Suprapubic skin (tissue), 4 donors: ENCODE measurements at regions not wholly inside any gene's neighbourhood (a gene's known extent, or its start where the extent isn't known, plus 50 kb on each side); places are given as distances from the start of the nearest gene placed in this dataset.

Experiments used
- DNase-seq, 2 donors: peaks; one replicate each; pipeline ENCODE4 v3.0.0-alpha.2; 2019; ENCODE audit warnings: low spot score in 2 of 2
- H3K27ac ChIP-seq: fragments of 200-600 bp; sonication (generic); one replicate; pipeline ENCODE4 v1.5.1; 2019
- H3K27me3 ChIP-seq: fragments of 200-600 bp; sonication (generic); one replicate; pipeline ENCODE4 v1.5.1; 2019
- H3K36me3 ChIP-seq: fragments of 200-600 bp; sonication (generic); one replicate; pipeline ENCODE4 v1.5.1; 2019
- H3K4me1 ChIP-seq: fragments of 200-600 bp; sonication (generic); one replicate; pipeline ENCODE4 v1.5.1; 2019
- H3K4me3 ChIP-seq: fragments of 200-600 bp; sonication (generic); one replicate; pipeline ENCODE4 v1.5.1; 2019; ENCODE audit warnings: mild to moderate bottlenecking
- H3K9me3 ChIP-seq: fragments of 200-600 bp; sonication (generic); one replicate; pipeline ENCODE4 v1.5.1; 2019
- CTCF ChIP-seq, 2 donors: fragments of 200-600 bp in 1 of 2; fragments of 450-650 bp in 1 of 2; sonication (generic) in 1 of 2; IDR thresholded peaks; one replicate each; pipeline ENCODE4 v1.5.1; 2016 to 2019; ENCODE audit warnings: antibody characterized with exemption in 2 of 2, mild to moderate bottlenecking in 1 of 2, moderate library complexity in 1 of 2
- EP300 ChIP-seq: sonication (generic); formaldehyde crosslinking; IDR thresholded peaks from one replicate; pipeline ENCODE4 v1.6.1; 2017; ENCODE audit warnings: antibody characterized with exemption
- POLR2A ChIP-seq, 2 donors: fragments of 450-650 bp; IDR thresholded peaks; one replicate each; pipeline ENCODE4 v1.6.1; 2017; ENCODE audit warnings: antibody characterized with exemption in 2 of 2, mild to moderate bottlenecking in 2 of 2, moderate library complexity in 2 of 2
- POLR2AphosphoS5 ChIP-seq, 3 donors: sonication (generic); formaldehyde crosslinking; IDR thresholded peaks; one replicate each; pipeline ENCODE4 v1.6.1; 2017; ENCODE audit warnings: antibody characterized with exemption in 3 of 3
- WGBS: methylation state at CpG from one replicate; pipeline ENCODE4 v1.1.5; 2018; 5-methylcytosine and 5-hydroxymethylcytosine counted together

DNA sequence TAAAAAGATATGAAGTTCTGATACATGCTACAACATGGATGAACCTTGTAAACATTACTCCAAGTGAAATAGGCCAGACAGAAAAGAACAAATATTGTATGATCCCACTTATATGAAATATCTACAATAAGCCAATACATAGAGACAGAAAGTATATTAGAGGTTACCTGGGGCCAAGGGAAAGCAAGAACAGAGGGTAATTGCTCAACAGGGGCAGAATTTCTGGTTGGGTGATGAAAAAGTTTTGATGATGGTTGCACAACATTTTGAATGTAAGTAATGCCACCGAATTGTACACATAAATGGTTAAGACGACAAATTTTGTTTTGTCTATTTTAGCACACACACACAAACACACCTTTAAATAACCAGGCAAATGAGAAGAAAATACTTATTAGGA is 268.4 kb downstream of the FOXO1 start:
- no peak overlapping the region for H3K4me3 ChIP-seq
- H3K4me1 ChIP-seq = peaks cover 14% of the 10 kb centered on the region
- no peaks in the 10 kb centered on the region for H3K36me3 ChIP-seq
- DNase-seq = no peak
- TF ChIP-seq EP300 = no peak
- TF ChIP-seq POLR2AphosphoS5 (IDR thresholded peaks at IDR 0.05) = no peak
- TF ChIP-seq CTCF (IDR thresholded peaks at IDR 0.05) = no peak
- no peak for TF ChIP-seq POLR2A (IDR thresholded peaks at IDR 0.05)
- H3K27ac ChIP-seq = no peak overlapping the region
- no peaks in the 10 kb centered on the region for H3K9me3 ChIP-seq
- WGBS = 82% methylated on average over 2 of the region's 2 CpGs
- no peaks in the 10 kb centered on the region for H3K27me3 ChIP-seq

DNA sequence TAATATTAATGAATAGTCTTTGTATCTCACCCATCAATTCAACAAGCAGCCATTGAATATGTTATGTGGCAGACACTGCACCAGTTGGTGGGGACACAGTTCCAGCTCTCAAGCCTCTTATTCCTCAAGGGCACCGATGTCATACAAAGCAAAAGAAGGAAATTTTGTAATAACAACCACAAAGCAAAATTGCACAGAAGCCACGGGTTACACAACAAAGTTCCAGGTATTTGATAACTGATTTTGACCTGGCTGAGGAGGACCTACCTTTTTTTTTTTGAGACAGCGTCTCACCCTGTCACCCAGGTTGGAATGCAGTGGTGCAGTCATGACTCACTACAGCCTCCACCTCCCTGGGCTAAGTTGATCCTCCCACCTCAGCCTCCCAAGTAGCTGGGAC is 266.7 kb downstream of the FOXO1 start:
- TF ChIP-seq POLR2AphosphoS5 (IDR thresholded peaks at IDR 0.05) = no peak
- no peak for TF ChIP-seq EP300
- no peak for TF ChIP-seq POLR2A (IDR thresholded peaks at IDR 0.05)
- TF ChIP-seq CTCF (IDR thresholded peaks at IDR 0.05) = no peak
- no peak for DNase-seq
- H3K4me3 ChIP-seq = no peak overlapping the region
- H3K9me3 ChIP-seq = no peaks in the 10 kb centered on the region
- WGBS = 90% methylated on average over 3 of the region's 3 CpGs
- no peaks in the 10 kb centered on the region for H3K36me3 ChIP-seq
- no peaks in the 10 kb centered on the region for H3K27me3 ChIP-seq
- H3K4me1 ChIP-seq = peaks cover 20% of the 10 kb centered on the region
- no peak overlapping the region for H3K27ac ChIP-seq

DNA sequence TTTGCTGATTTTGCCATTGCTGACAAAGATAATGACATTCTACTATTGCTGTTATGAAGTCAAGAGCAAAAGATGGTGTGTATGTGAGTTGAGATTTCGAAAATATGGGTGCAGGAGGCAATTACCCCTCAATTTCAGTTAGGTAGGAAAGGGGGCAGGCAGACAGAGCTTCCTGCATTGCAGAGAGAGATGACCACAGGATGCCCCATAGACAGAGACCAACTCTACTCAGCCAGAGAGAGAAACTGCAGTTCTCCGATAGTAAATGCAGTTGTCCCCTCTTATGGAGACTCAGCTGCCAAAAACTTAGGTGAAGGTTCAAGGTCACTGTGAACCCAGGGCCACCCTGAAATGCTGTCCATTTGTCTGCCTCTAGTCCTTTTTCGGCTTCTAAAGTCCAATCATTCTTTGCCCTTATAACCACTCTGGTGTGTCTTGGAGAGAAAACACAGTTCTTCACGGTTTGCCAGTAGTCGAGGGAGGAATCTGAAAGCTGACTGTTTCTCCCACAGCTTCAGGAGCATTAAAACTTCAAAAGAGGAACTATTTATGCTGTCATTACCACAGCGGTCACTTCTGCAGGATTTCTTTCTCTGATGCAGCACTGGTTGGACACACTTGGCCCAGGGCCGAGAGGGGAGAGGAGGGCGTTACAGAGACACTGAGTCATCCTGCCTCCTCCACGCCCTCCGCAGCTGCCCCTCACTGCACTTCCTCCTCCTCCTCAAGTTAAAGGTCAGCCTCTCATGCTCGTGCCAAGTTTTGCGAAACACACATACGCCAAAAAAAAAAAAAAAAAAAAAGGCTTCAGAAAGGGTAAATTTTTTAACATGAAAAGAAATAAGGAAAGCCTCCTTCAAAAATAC is 264.3 kb downstream of the FOXO1 start:
- 15% methylated on average over 13 of the region's 13 CpGs for whole genome bisulfite sequencing
- peaks cover 20% of the 10 kb centered on the region for H3K4me1 ChIP-seq
- no peaks in the 10 kb centered on the region for H3K27me3 ChIP-seq
- peak in 2 of 3 donors; percentile 37 to 79 for TF ChIP-seq POLR2AphosphoS5 (IDR thresholded peaks at IDR 0.05)
- no peak for TF ChIP-seq POLR2A (IDR thresholded peaks at IDR 0.05)
- H3K36me3 ChIP-seq = no peaks in the 10 kb centered on the region
- H3K9me3 ChIP-seq = no peaks in the 10 kb centered on the region
- peak overlapping the region; percentile 47 for H3K27ac ChIP-seq
- peak; percentile 97 for DNase-seq
- no peak overlapping the region for H3K4me3 ChIP-seq

- no peaks in the 10 kb centered on the region for H3K9me3 ChIP-seq
- H3K4me1 ChIP-seq = peaks cover 20% of the 10 kb centered on the region
- peak overlapping the region; percentile 40 for H3K27ac ChIP-seq
- DNase-seq = no peak
- TF ChIP-seq POLR2AphosphoS5 (IDR thresholded peaks at IDR 0.05) (no peak), CTCF (IDR thresholded peaks at IDR 0.05) (no peak), POLR2A (IDR thresholded peaks at IDR 0.05) (no peak), EP300 (no peak)
- H3K36me3 ChIP-seq = no peaks in the 10 kb centered on the region
- H3K4me3 ChIP-seq = no peak overlapping the region
- H3K27me3 ChIP-seq = no peaks in the 10 kb centered on the region
- WGBS = 50% methylated on average over 9 of the region's 9 CpGs
Measured at GRCh38 chr13:40402931-40403431, 263.5 kb downstream of the FOXO1 start.

- H3K36me3 ChIP-seq = no peaks in the 10 kb centered on the region
- DNase-seq = no peak
- H3K9me3 ChIP-seq = no peaks in the 10 kb centered on the region
- no peak overlapping the region for H3K4me3 ChIP-seq
- H3K4me1 ChIP-seq = peaks cover 20% of the 10 kb centered on the region
- no peaks in the 10 kb centered on the region for H3K27me3 ChIP-seq
- peak overlapping the region; percentile 40 for H3K27ac ChIP-seq
- WGBS = 76% methylated on average over 17 of the region's 17 CpGs
- TF ChIP-seq POLR2AphosphoS5 (IDR thresholded peaks at IDR 0.05) = no peak
- TF ChIP-seq POLR2A (IDR thresholded peaks at IDR 0.05) = no peak
- TF ChIP-seq CTCF (IDR thresholded peaks at IDR 0.05) = no peak
- no peak for TF ChIP-seq EP300
Measured at GRCh38 chr13:40403509-40404241, 262.8 kb downstream of the FOXO1 start.
